H1 (cell line): ENCODE measurements at regions not wholly inside any gene's neighbourhood (a gene's known extent, or its start where the extent isn't known, plus 50 kb on each side); places are given as distances from the start of the nearest gene placed in this dataset.

ENCODE experiments used
- NANOG ChIP-seq: IDR thresholded peaks from 2 replicates; pipeline ENCODE4 v1.6.1; 2011; ENCODE audit warnings: low read length, low read depth, mild to moderate bottlenecking, inconsistent platforms; ENCODE audit not compliant: insufficient read depth, poor library complexity, severe bottlenecking
- SRF ChIP-seq: IDR thresholded peaks from 2 replicates; pipeline ENCODE4 v1.6.1; 2011; ENCODE audit warnings: mild to moderate bottlenecking, low read depth, low read length, moderate library complexity
- TF ChIP-seq, protein P1 (sequence below): fragments of 300-600 bp; sonication (generic); IDR thresholded peaks from 2 replicates; pipeline ENCODE4 v1.7.1; 2012; ENCODE audit warnings: low read length, moderate library complexity, mild to moderate bottlenecking, inconsistent platforms; ENCODE audit not compliant: insufficient replicate concordance
- TF ChIP-seq, protein P2 (sequence below), 3 experiments: IDR thresholded peaks; 1 replicate in 2 of 3; 2 replicates in 1 of 3; pipeline versions ENCODE4 v1.5.1 to v1.6.1; 2011; ENCODE audit warnings: low read length in 3 of 3, mild to moderate bottlenecking in 3 of 3, inconsistent platforms in 2 of 3, low read depth in 1 of 3, moderate library complexity in 1 of 3; ENCODE audit not compliant: insufficient read depth in 1 of 3; ENCODE audit errors: control extremely low read depth in 1 of 3
- TF ChIP-seq, protein P3 (sequence below): IDR thresholded peaks from 2 replicates; pipeline ENCODE4 v1.6.1; 2012; ENCODE audit warnings: inconsistent platforms
- TF ChIP-seq, protein P4 (sequence below): IDR thresholded peaks from 2 replicates; pipeline ENCODE4 v1.6.1; 2011; ENCODE audit warnings: low read length, improper control_type of control experiment

DNA sequence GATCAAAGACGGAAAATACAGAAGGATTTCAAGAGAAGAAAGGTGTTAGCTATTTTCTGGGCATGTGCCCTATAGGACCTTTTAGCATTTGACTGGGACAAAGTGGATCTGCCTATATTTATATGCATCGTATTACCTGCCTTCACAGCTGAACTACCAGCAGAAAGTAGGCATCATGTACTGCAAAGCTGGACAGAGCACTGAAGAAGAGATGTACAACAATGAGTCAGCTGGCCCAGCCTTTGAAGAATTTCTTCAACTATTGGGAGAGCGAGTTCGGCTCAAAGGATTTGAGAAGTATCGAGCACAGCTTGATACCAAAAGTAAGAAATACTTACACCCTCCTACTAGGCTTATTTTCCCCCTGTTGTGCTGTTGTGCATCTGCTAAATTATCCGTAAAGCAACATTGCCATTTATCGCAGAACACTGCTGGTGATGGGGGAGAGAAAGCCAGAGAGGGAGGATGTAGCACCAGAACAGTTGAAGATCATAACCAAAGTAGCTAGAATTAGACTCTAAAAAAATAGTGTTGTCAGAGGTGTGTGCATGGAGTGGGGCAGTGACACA, 282.0 kb upstream of the RGS6 start (continued):
- TF ChIP-seq, protein P1, sequence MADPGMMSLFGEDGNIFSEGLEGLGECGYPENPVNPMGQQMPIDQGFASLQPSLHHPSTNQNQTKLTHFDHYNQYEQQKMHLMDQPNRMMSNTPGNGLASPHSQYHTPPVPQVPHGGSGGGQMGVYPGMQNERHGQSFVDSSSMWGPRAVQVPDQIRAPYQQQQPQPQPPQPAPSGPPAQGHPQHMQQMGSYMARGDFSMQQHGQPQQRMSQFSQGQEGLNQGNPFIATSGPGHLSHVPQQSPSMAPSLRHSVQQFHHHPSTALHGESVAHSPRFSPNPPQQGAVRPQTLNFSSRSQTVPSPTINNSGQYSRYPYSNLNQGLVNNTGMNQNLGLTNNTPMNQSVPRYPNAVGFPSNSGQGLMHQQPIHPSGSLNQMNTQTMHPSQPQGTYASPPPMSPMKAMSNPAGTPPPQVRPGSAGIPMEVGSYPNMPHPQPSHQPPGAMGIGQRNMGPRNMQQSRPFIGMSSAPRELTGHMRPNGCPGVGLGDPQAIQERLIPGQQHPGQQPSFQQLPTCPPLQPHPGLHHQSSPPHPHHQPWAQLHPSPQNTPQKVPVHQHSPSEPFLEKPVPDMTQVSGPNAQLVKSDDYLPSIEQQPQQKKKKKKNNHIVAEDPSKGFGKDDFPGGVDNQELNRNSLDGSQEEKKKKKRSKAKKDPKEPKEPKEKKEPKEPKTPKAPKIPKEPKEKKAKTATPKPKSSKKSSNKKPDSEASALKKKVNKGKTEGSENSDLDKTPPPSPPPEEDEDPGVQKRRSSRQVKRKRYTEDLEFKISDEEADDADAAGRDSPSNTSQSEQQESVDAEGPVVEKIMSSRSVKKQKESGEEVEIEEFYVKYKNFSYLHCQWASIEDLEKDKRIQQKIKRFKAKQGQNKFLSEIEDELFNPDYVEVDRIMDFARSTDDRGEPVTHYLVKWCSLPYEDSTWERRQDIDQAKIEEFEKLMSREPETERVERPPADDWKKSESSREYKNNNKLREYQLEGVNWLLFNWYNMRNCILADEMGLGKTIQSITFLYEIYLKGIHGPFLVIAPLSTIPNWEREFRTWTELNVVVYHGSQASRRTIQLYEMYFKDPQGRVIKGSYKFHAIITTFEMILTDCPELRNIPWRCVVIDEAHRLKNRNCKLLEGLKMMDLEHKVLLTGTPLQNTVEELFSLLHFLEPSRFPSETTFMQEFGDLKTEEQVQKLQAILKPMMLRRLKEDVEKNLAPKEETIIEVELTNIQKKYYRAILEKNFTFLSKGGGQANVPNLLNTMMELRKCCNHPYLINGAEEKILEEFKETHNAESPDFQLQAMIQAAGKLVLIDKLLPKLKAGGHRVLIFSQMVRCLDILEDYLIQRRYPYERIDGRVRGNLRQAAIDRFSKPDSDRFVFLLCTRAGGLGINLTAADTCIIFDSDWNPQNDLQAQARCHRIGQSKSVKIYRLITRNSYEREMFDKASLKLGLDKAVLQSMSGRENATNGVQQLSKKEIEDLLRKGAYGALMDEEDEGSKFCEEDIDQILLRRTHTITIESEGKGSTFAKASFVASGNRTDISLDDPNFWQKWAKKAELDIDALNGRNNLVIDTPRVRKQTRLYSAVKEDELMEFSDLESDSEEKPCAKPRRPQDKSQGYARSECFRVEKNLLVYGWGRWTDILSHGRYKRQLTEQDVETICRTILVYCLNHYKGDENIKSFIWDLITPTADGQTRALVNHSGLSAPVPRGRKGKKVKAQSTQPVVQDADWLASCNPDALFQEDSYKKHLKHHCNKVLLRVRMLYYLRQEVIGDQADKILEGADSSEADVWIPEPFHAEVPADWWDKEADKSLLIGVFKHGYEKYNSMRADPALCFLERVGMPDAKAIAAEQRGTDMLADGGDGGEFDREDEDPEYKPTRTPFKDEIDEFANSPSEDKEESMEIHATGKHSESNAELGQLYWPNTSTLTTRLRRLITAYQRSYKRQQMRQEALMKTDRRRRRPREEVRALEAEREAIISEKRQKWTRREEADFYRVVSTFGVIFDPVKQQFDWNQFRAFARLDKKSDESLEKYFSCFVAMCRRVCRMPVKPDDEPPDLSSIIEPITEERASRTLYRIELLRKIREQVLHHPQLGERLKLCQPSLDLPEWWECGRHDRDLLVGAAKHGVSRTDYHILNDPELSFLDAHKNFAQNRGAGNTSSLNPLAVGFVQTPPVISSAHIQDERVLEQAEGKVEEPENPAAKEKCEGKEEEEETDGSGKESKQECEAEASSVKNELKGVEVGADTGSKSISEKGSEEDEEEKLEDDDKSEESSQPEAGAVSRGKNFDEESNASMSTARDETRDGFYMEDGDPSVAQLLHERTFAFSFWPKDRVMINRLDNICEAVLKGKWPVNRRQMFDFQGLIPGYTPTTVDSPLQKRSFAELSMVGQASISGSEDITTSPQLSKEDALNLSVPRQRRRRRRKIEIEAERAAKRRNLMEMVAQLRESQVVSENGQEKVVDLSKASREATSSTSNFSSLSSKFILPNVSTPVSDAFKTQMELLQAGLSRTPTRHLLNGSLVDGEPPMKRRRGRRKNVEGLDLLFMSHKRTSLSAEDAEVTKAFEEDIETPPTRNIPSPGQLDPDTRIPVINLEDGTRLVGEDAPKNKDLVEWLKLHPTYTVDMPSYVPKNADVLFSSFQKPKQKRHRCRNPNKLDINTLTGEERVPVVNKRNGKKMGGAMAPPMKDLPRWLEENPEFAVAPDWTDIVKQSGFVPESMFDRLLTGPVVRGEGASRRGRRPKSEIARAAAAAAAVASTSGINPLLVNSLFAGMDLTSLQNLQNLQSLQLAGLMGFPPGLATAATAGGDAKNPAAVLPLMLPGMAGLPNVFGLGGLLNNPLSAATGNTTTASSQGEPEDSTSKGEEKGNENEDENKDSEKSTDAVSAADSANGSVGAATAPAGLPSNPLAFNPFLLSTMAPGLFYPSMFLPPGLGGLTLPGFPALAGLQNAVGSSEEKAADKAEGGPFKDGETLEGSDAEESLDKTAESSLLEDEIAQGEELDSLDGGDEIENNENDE, result no peak
- TF ChIP-seq NANOG (no peak), SRF (no peak)
- TF ChIP-seq, protein P2, sequence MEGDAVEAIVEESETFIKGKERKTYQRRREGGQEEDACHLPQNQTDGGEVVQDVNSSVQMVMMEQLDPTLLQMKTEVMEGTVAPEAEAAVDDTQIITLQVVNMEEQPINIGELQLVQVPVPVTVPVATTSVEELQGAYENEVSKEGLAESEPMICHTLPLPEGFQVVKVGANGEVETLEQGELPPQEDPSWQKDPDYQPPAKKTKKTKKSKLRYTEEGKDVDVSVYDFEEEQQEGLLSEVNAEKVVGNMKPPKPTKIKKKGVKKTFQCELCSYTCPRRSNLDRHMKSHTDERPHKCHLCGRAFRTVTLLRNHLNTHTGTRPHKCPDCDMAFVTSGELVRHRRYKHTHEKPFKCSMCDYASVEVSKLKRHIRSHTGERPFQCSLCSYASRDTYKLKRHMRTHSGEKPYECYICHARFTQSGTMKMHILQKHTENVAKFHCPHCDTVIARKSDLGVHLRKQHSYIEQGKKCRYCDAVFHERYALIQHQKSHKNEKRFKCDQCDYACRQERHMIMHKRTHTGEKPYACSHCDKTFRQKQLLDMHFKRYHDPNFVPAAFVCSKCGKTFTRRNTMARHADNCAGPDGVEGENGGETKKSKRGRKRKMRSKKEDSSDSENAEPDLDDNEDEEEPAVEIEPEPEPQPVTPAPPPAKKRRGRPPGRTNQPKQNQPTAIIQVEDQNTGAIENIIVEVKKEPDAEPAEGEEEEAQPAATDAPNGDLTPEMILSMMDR (IDR thresholded peaks at IDR 0.05; ENCODE audit: control extremely low read depth in 1 of 3, insufficient read depth in 1 of 3, low read depth in 1 of 3, low read length in 3 of 3), result no peak
- TF ChIP-seq, protein P3, sequence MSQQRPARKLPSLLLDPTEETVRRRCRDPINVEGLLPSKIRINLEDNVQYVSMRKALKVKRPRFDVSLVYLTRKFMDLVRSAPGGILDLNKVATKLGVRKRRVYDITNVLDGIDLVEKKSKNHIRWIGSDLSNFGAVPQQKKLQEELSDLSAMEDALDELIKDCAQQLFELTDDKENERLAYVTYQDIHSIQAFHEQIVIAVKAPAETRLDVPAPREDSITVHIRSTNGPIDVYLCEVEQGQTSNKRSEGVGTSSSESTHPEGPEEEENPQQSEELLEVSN, result no peak
- TF ChIP-seq, protein P4, sequence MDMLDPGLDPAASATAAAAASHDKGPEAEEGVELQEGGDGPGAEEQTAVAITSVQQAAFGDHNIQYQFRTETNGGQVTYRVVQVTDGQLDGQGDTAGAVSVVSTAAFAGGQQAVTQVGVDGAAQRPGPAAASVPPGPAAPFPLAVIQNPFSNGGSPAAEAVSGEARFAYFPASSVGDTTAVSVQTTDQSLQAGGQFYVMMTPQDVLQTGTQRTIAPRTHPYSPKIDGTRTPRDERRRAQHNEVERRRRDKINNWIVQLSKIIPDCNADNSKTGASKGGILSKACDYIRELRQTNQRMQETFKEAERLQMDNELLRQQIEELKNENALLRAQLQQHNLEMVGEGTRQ, result no peak
